ENCODE measurements at regions not wholly inside any gene's neighbourhood (a gene's known extent, or its start where the extent isn't known, plus 50 kb on each side); places are given as distances from the start of the nearest gene placed in this dataset.
"Not testable (repeated sequence)": the region's sequence is repeated elsewhere in the genome, so short reads cannot be mapped to it uniquely, and the experiment has no call there.

DNA sequence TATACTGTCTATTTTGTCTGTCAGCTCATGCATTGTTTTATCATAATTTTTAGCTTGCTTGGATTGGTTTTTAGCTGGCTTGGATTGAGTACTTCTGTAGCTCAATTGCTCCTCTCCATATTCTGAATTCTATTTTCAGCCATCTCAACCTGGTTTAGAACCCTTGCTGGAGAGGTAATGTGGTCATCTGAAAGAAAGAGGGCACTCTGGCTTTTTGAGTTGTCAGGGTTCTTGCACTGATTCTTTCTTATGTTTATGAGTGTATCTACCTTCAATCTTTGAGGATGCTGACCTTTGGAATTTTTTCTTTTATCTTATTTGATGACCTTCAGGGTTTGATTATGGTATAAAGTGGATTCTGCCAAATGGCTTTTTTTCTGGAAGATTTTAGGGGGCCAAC is 632.7 kb upstream of the ID4 start:
- no peaks in the 10 kb centered on the region for H3K4me1 Mint-ChIP-seq
- H3K36me3 Mint-ChIP-seq: no peaks in the 10 kb centered on the region
- H3K27me3 Mint-ChIP-seq: no peaks in the 10 kb centered on the region
- DNase-seq: no peak
- H3K9me3 Mint-ChIP-seq: peaks cover 22% of the 10 kb centered on the region
- CTCF ChIA-PET: no interaction called here
- no peak overlapping the region for H3K4me3 Mint-ChIP-seq
- H3K27ac Mint-ChIP-seq: no peak overlapping the region

GRCh38 chr6:19205076-19205475 is 632.1 kb upstream of the ID4 start:
- Mint-ChIP-seq H3K9me3 (peaks cover 24% of the 10 kb centered on the region), H3K36me3 (no peaks in the 10 kb centered on the region), H3K27me3 (no peaks in the 10 kb centered on the region), H3K4me3 (no peak overlapping the region), H3K4me1 (no peaks in the 10 kb centered on the region), H3K27ac (no peak overlapping the region)
- CTCF ChIA-PET: no interaction called here
- no peak for DNase-seq

GRCh38 chr6:19209202-19209601 is 628.0 kb upstream of the ID4 start:
- Mint-ChIP-seq H3K9me3 (peaks cover 18% of the 10 kb centered on the region), H3K27ac (no peak overlapping the region), H3K4me1 (no peaks in the 10 kb centered on the region), H3K4me3 (no peak overlapping the region), H3K36me3 (no peaks in the 10 kb centered on the region), H3K27me3 (no peaks in the 10 kb centered on the region)
- CTCF ChIA-PET: no interaction called here
- DNase-seq: no peak

DNA sequence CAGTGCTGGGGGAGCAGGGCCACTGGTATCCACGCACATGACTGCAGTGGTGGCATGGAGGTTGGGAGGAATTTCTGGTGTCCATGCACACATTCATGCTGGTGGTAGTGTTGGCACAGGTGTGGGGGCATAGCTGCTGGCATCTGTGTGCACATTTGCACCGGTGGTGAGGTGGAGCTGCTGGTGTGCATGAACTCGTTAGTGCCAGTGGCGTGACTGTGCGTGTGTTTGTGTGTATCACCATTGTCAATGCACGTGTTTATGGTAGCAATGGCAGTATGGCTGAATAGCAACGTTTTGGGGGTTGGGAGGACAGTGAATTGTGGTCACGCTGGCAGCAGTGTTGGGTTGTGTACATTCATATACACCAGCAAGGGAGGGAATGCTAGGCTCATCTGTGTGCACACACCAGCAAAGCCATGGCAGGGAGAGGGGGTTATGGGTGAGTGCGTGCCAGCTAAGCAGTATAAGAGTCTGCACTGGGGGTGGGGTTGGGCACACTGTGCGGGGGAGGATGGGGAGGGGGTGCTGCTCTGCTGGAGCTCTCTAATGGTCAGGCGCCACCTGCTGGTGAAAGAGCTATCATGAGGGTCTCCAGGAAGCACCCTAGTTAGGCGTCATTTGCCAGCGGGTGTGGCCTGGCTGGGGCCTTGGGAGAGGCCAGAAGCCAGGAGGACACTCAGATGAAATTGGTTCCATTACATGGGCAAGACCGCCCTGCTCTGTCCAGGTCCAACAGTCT is 626.1 kb upstream of the ID4 start:
- Mint-ChIP-seq H3K4me1 (no peaks in the 10 kb centered on the region), H3K36me3 (no peaks in the 10 kb centered on the region), H3K27ac (no peak overlapping the region), H3K9me3 (peaks cover 18% of the 10 kb centered on the region), H3K4me3 (no peak overlapping the region), H3K27me3 (no peaks in the 10 kb centered on the region)
- DNase-seq: peak; percentile 24
- CTCF ChIA-PET: no interaction called here

DNA sequence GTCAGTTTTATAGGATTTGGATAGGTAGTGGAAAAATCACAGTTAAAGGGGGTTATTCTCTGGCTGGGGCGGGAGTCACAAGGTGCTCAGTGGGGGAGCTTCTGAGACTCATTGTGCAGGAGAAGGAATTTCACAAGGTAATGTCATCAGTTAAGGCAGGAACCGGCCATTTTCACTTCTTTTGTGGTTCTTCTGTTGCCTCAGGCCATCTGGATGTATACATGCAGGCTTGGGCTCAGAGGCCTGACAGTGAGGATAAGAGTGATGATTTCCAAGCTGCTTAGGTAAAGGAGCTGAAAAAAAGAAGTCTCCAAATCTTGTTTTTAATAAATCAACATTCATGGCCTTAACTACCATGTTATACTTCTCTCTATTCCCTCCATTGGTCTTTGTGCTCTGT is 622.9 kb upstream of the ID4 start:
- Mint-ChIP-seq H3K36me3 (no peaks in the 10 kb centered on the region), H3K9me3 (peaks cover 12% of the 10 kb centered on the region), H3K4me3 (no peak overlapping the region), H3K4me1 (no peaks in the 10 kb centered on the region), H3K27me3 (no peaks in the 10 kb centered on the region), H3K27ac (no peak overlapping the region)
- DNase-seq: no peak
- CTCF ChIA-PET: no interaction called here

DNA sequence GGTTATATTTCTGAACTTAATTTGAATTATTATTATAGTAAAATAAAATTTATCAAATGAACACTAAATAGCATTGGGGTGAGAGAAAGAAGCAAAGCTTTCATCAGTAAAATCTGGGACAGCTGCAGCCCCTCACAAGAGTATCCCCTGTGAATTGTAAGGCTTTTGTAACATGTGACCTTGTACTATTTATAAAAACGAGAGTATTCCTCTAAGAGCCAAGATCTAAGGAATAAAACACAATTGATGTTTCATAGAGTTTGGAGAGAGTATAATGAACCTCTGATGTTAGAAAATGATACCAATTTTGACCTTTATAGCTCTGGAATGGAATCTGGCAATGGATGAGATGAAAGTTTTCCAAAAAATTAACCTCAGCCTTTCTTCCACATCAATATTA is 617.2 kb upstream of the ID4 start:
- no peak for DNase-seq
- Mint-ChIP-seq H3K4me3 (no peak overlapping the region), H3K9me3 (peaks cover 11% of the 10 kb centered on the region), H3K4me1 (no peaks in the 10 kb centered on the region), H3K27ac (no peak overlapping the region), H3K27me3 (no peaks in the 10 kb centered on the region), H3K36me3 (no peaks in the 10 kb centered on the region)
- CTCF ChIA-PET: no interaction called here

- no peak for DNase-seq
- CTCF ChIA-PET: no interaction called here
- Mint-ChIP-seq H3K36me3 (no peaks in the 10 kb centered on the region), H3K4me1 (no peaks in the 10 kb centered on the region), H3K4me3 (no peak overlapping the region), H3K9me3 (peaks cover 6% of the 10 kb centered on the region), H3K27me3 (no peaks in the 10 kb centered on the region), H3K27ac (no peak overlapping the region)
Observed at GRCh38 chr6:19231878-19232561, 605.1 kb upstream of the ID4 start.

DNA sequence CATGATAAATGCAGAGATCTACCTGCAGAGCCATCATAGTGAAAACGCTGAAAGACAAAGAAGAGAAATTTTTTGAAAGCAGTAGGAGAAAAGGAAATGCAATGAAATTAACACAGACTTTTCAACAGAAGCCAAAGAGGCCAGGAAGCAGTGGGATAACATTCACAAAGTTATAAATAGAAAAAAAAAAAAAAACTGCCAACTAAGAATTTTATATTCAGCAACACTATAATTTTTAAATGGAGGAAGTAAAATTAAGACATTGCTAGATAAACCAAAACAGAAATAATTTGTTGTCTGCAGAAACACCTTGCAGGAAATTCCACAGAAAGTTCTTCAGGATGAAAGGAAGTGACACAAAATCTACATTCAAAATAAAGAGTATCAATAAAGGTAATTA is 591.5 kb upstream of the ID4 start:
- Mint-ChIP-seq H3K36me3 (no peaks in the 10 kb centered on the region), H3K9me3 (peaks cover 30% of the 10 kb centered on the region)
- CTCF ChIA-PET: no interaction called here

GRCh38 chr6:19247181-19247580 is 590.0 kb upstream of the ID4 start:
- H3K9me3 Mint-ChIP-seq: peaks cover 29% of the 10 kb centered on the region

More for the DNA sequence above, 591.5 kb upstream of the ID4 start:
- Mint-ChIP-seq H3K4me3 (no peak overlapping the region), H3K27me3 (no peaks in the 10 kb centered on the region), H3K4me1 (no peaks in the 10 kb centered on the region), H3K27ac (no peak overlapping the region)
- DNase-seq: no peak

GRCh38 chr6:19256123-19256522 is 581.0 kb upstream of the ID4 start:
- H3K27ac Mint-ChIP-seq, H3K36me3 Mint-ChIP-seq, CTCF ChIA-PET, DNase-seq, H3K4me1 Mint-ChIP-seq, H3K9me3 Mint-ChIP-seq, H3K4me3 Mint-ChIP-seq, H3K27me3 Mint-ChIP-seq: not testable (repeated sequence)

More at GRCh38 chr6:19247181-19247580, 590.0 kb upstream of the ID4 start:
- H3K27me3 Mint-ChIP-seq, H3K36me3 Mint-ChIP-seq, CTCF ChIA-PET, H3K4me1 Mint-ChIP-seq, H3K4me3 Mint-ChIP-seq, H3K27ac Mint-ChIP-seq, DNase-seq: not testable (repeated sequence)

- no peaks in the 10 kb centered on the region for H3K4me1 Mint-ChIP-seq
Observed at GRCh38 chr6:19261642-19262041, 575.5 kb upstream of the ID4 start.

DNA sequence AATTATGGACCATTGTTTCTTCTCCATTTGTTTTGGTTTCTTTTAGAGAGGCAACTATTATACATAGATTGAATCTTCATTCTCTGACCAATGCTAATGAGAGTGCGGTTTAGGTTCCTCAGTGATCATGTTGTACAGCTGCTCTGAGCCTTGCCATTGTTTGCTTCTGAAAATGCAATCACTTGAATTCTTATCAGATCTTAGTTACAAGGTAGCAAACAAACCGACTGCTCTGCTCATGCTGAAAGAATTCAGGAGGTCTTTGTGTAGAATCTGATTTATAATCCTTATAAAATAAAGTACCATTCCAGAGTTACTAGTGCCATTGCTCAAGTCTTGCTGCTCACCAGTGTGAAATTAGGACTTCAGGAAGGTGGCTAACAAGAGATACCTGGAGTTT is 569.1 kb upstream of the ID4 start:
- DNase-seq: no peak
- Mint-ChIP-seq H3K4me1 (no peaks in the 10 kb centered on the region), H3K27ac (no peak overlapping the region), H3K36me3 (no peaks in the 10 kb centered on the region), H3K4me3 (no peak overlapping the region), H3K27me3 (no peaks in the 10 kb centered on the region), H3K9me3 (peaks cover 25% of the 10 kb centered on the region)
- CTCF ChIA-PET: no interaction called here

More at GRCh38 chr6:19261642-19262041, 575.5 kb upstream of the ID4 start:
- CTCF ChIA-PET: no interaction called here
- no peak overlapping the region for H3K4me3 Mint-ChIP-seq
- H3K27me3 Mint-ChIP-seq: no peaks in the 10 kb centered on the region
- DNase-seq: no peak
- no peaks in the 10 kb centered on the region for H3K36me3 Mint-ChIP-seq
- H3K9me3 Mint-ChIP-seq: no peaks in the 10 kb centered on the region
- H3K27ac Mint-ChIP-seq: no peak overlapping the region

- Mint-ChIP-seq H3K27me3 (no peaks in the 10 kb centered on the region), H3K4me1 (no peaks in the 10 kb centered on the region), H3K36me3 (no peaks in the 10 kb centered on the region), H3K9me3 (peaks cover 27% of the 10 kb centered on the region), H3K4me3 (no peak overlapping the region), H3K27ac (no peak overlapping the region)
- CTCF ChIA-PET: no interaction called here
- DNase-seq: no peak
Observed at GRCh38 chr6:19268718-19269117, 568.5 kb upstream of the ID4 start.

- DNase-seq: no peak
- Mint-ChIP-seq H3K4me1 (no peaks in the 10 kb centered on the region), H3K27me3 (no peaks in the 10 kb centered on the region), H3K27ac (no peak overlapping the region), H3K9me3 (peaks cover 27% of the 10 kb centered on the region), H3K36me3 (no peaks in the 10 kb centered on the region), H3K4me3 (no peak overlapping the region)
- CTCF ChIA-PET: no interaction called here
Observed at GRCh38 chr6:19269341-19269898, 567.8 kb upstream of the ID4 start.

DNA sequence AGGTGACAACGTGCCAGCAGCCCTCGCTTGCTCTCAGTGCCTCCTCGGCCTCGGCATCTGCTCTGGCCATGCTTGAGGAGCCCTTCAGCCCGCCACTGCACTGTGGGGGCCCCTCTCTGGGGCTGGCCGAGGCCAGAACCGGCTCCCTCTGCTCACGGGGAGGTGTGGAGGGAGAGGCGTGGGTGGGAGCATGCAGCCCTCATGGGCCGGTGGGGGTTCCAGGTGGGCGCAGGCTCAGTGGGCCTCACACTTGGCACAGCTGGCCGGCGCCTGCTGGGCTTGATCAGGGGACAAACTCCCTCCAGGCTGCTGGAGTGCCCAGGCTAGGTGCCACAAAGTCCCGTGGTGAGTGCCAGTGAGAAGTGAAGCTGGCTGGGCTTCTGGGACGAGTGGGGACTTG is 566.6 kb upstream of the ID4 start:
- H3K27me3 Mint-ChIP-seq: no peaks in the 10 kb centered on the region
- no peaks in the 10 kb centered on the region for H3K36me3 Mint-ChIP-seq
- H3K9me3 Mint-ChIP-seq: peaks cover 29% of the 10 kb centered on the region
- CTCF ChIA-PET: interaction anchor here (1.6 kb wide), 1 partner anchor 12 kb away, joined by 3 read pairs; no protein-coding TSS in a partner anchor
- no peak overlapping the region for H3K27ac Mint-ChIP-seq
- no peak overlapping the region for H3K4me3 Mint-ChIP-seq
- H3K4me1 Mint-ChIP-seq: no peaks in the 10 kb centered on the region
- no peak for DNase-seq
